H7 (cell line): ENCODE measurements at regions not wholly inside any gene's neighbourhood (a gene's known extent, or its start where the extent isn't known, plus 50 kb on each side); places are given as distances from the start of the nearest gene placed in this dataset.
A peak's percentile ranks its signal among the peaks of the same experiment; 100 is the strongest.
"Not testable (repeated sequence)": the region's sequence is repeated elsewhere in the genome, so short reads cannot be mapped to it uniquely, and the experiment has no call there.

Experiments
- DNase-seq: peaks from one replicate; pipeline ENCODE4 v3.0.0; 2012
- H3K27me3 ChIP-seq: 2 replicates; pipeline ENCODE4 v1.6.0; 2011; ENCODE audit warnings: mild to moderate bottlenecking, low read length; ENCODE audit not compliant: control insufficient read depth, insufficient read depth
- H3K36me3 ChIP-seq: replicated peaks from 2 replicates; pipeline ENCODE4 v1.5.1; 2011; ENCODE audit warnings: low read length; ENCODE audit not compliant: control insufficient read depth, insufficient read depth
- H3K4me3 ChIP-seq: 2 replicates; pipeline ENCODE4 v1.5.1; 2011; ENCODE audit warnings: low read depth, mild to moderate bottlenecking, control low read depth, low read length, moderate library complexity; ENCODE audit not compliant: insufficient read depth

- no peaks in the 10 kb centered on the region for H3K27me3 ChIP-seq
- no peak overlapping the region for H3K4me3 ChIP-seq
- no peak for DNase-seq
- H3K36me3 ChIP-seq = no peaks in the 10 kb centered on the region
These were observed 352.2 kb upstream of the MAGEB16 start for GRCh38 chrX:35445912-35446311.

GRCh38 chrX:35456891-35457290 lies 341.3 kb upstream of the MAGEB16 start:
- no peak for DNase-seq
- H3K27me3 ChIP-seq = no peaks in the 10 kb centered on the region
- H3K4me3 ChIP-seq = no peak overlapping the region
- no peaks in the 10 kb centered on the region for H3K36me3 ChIP-seq

- no peak for DNase-seq
- H3K36me3 ChIP-seq = no peaks in the 10 kb centered on the region
- H3K27me3 ChIP-seq = no peaks in the 10 kb centered on the region
- no peak overlapping the region for H3K4me3 ChIP-seq
These were observed 340.0 kb upstream of the MAGEB16 start for GRCh38 chrX:35458142-35458541.

- no peak for DNase-seq
- Histone ChIP-seq H3K27me3 (no peaks in the 10 kb centered on the region), H3K36me3 (no peaks in the 10 kb centered on the region), H3K4me3 (no peak overlapping the region)
These were observed 337.0 kb upstream of the MAGEB16 start for GRCh38 chrX:35461164-35461563.

- not testable (repeated sequence) for H3K36me3 ChIP-seq, DNase-seq, H3K27me3 ChIP-seq, H3K4me3 ChIP-seq
These were observed 301.5 kb upstream of the MAGEB16 start for GRCh38 chrX:35496671-35497070.

GRCh38 chrX:35497453-35497852 lies 300.7 kb upstream of the MAGEB16 start:
- H3K36me3 ChIP-seq, DNase-seq, H3K4me3 ChIP-seq, H3K27me3 ChIP-seq: not testable (repeated sequence)

GRCh38 chrX:35499071-35499862 lies 298.9 kb upstream of the MAGEB16 start:
- H3K4me3 ChIP-seq = no peak overlapping the region
- no peaks in the 10 kb centered on the region for H3K27me3 ChIP-seq
- H3K36me3 ChIP-seq = no peaks in the 10 kb centered on the region
- no peak for DNase-seq

GRCh38 chrX:35507701-35508100 lies 290.4 kb upstream of the MAGEB16 start:
- Histone ChIP-seq H3K4me3 (no peak overlapping the region), H3K36me3 (no peaks in the 10 kb centered on the region), H3K27me3 (no peaks in the 10 kb centered on the region)
- no peak for DNase-seq

- DNase-seq, H3K27me3 ChIP-seq, H3K4me3 ChIP-seq, H3K36me3 ChIP-seq: not testable (repeated sequence)
These were observed 250.1 kb upstream of the MAGEB16 start for GRCh38 chrX:35548003-35548402.

GRCh38 chrX:35557916-35558315 lies 240.2 kb upstream of the MAGEB16 start:
- no peak overlapping the region for H3K4me3 ChIP-seq
- H3K36me3 ChIP-seq = no peaks in the 10 kb centered on the region
- DNase-seq = no peak
- H3K27me3 ChIP-seq = no peaks in the 10 kb centered on the region

- H3K4me3 ChIP-seq = no peak overlapping the region
These were observed 236.2 kb upstream of the MAGEB16 start for GRCh38 chrX:35561985-35562384.

GRCh38 chrX:35562395-35562794 lies 235.7 kb upstream of the MAGEB16 start:
- peak; percentile 22 for DNase-seq
- Histone ChIP-seq H3K36me3 (no peaks in the 10 kb centered on the region), H3K27me3 (no peaks in the 10 kb centered on the region), H3K4me3 (no peak overlapping the region)

More at GRCh38 chrX:35561985-35562384, 236.2 kb upstream of the MAGEB16 start:
- no peak for DNase-seq
- Histone ChIP-seq H3K27me3 (no peaks in the 10 kb centered on the region), H3K36me3 (no peaks in the 10 kb centered on the region)

GRCh38 chrX:35590210-35590609 lies 207.9 kb upstream of the MAGEB16 start:
- Histone ChIP-seq H3K4me3 (no peak overlapping the region), H3K36me3 (no peaks in the 10 kb centered on the region), H3K27me3 (no peaks in the 10 kb centered on the region)
- no peak for DNase-seq

GRCh38 chrX:35611562-35611961 lies 186.6 kb upstream of the MAGEB16 start:
- H3K36me3 ChIP-seq, DNase-seq, H3K4me3 ChIP-seq, H3K27me3 ChIP-seq: not testable (repeated sequence)

GRCh38 chrX:35617836-35618235 lies 180.3 kb upstream of the MAGEB16 start:
- Histone ChIP-seq H3K4me3 (no peak overlapping the region), H3K36me3 (no peaks in the 10 kb centered on the region), H3K27me3 (no peaks in the 10 kb centered on the region)
- DNase-seq = no peak

- H3K27me3 ChIP-seq = no peaks in the 10 kb centered on the region
- H3K36me3 ChIP-seq = no peaks in the 10 kb centered on the region
- DNase-seq = no peak
- H3K4me3 ChIP-seq = no peak overlapping the region
These were observed 176.1 kb upstream of the MAGEB16 start for GRCh38 chrX:35622040-35622439.
